Activated CD8-positive, alpha-beta memory T cell treated with anti-CD3 and anti-CD28 coated beads, Interleukin-2, amount 10 ng/mL, durations not matched to agents 7 days and 5 days (primary cell): ENCODE measurements at regions not wholly inside any gene's neighbourhood (a gene's known extent, or its start where the extent isn't known, plus 50 kb on each side); places are given as distances from the start of the nearest gene placed in this dataset.

ENCODE experiments used
- ATAC-seq: fragments of 150-1000 bp; cut with Tn5 transposase; one replicate; pipeline ENCODE4 v1.10.0; 2021; ENCODE audit warnings: moderate library complexity
- CTCF ChIA-PET: fragments of 350-600 bp; sonication (Branson Sonifier 250); formaldehyde crosslinking; loops from one replicate; lab custom pipeline; 2021; ENCODE audit warnings: antibody characterized with exemption; lab: Charles Lee
- DNase-seq: peaks from one replicate; pipeline ENCODE4 v3.0.0-alpha.2; 2020
- H3K27ac Mint-ChIP-seq: one replicate; pipeline ENCODE4 v1.8.0; 2021; ENCODE audit warnings: mild to moderate bottlenecking, mixed read lengths
- H3K27me3 Mint-ChIP-seq: one replicate; pipeline ENCODE4 v1.8.0; 2021; ENCODE audit warnings: mixed read lengths
- H3K36me3 Mint-ChIP-seq: one replicate; pipeline ENCODE4 v1.8.0; 2021; ENCODE audit warnings: mild to moderate bottlenecking, mixed read lengths
- H3K4me1 Mint-ChIP-seq: one replicate; pipeline ENCODE4 v1.8.0; 2021; ENCODE audit warnings: mixed read lengths
- H3K4me3 Mint-ChIP-seq: one replicate; pipeline ENCODE4 v1.8.0; 2021; ENCODE audit warnings: mild to moderate bottlenecking, moderate library complexity, mixed read lengths
- H3K9me3 Mint-ChIP-seq: one replicate; pipeline ENCODE4 v1.8.0; 2022; ENCODE audit warnings: low read depth, mixed read lengths

DNA sequence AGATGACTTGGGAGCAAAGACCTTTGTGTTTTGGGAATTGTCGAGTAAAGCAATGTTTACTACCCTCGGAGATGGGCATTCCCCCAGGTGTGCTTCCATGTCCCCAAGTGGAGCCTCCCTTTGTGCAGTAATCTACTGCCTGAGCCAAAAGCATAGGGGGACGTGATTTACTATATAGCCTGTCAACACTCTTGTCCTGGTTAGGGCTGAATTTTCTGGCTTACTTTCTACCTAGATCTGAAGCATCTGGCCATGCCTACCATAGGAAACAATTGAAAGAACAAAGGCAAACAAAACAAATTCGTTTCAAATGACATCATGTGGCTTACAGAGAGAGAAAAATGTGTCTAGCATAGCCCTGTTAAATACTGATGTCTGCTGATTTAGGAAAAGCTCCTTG lies 350.6 kb downstream of the SAMD5 start:
- ATAC-seq, result no peak
- Mint-ChIP-seq H3K4me1 (no peaks in the 10 kb centered on the region), H3K27ac (no peak overlapping the region), H3K9me3 (no peaks in the 10 kb centered on the region), H3K27me3 (no peaks in the 10 kb centered on the region), H3K4me3 (no peak overlapping the region), H3K36me3 (no peaks in the 10 kb centered on the region)
- DNase-seq, result no peak
- CTCF ChIA-PET, result no interaction called here

DNA sequence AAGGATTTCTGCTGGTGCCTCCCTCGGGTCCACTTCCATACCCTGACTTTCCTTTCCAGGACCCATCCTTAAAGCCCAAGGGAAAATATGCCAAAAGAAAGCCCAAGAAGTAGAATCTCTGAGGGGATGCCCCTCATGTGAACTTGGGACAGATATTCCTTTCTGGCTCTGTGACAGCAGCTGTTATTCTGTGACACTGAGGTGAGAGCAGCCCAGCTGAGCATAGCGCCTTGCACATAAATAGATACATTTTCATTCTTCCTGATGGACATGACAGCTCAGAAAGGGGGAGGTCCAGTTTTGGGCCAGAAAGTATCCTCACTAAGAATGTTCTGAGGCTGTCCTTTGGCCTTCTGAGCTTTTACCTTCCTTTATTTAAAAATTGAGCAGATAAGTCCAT lies 353.2 kb downstream of the SAMD5 start:
- H3K36me3 Mint-ChIP-seq, result no peaks in the 10 kb centered on the region
- H3K4me1 Mint-ChIP-seq, result no peaks in the 10 kb centered on the region

DNA sequence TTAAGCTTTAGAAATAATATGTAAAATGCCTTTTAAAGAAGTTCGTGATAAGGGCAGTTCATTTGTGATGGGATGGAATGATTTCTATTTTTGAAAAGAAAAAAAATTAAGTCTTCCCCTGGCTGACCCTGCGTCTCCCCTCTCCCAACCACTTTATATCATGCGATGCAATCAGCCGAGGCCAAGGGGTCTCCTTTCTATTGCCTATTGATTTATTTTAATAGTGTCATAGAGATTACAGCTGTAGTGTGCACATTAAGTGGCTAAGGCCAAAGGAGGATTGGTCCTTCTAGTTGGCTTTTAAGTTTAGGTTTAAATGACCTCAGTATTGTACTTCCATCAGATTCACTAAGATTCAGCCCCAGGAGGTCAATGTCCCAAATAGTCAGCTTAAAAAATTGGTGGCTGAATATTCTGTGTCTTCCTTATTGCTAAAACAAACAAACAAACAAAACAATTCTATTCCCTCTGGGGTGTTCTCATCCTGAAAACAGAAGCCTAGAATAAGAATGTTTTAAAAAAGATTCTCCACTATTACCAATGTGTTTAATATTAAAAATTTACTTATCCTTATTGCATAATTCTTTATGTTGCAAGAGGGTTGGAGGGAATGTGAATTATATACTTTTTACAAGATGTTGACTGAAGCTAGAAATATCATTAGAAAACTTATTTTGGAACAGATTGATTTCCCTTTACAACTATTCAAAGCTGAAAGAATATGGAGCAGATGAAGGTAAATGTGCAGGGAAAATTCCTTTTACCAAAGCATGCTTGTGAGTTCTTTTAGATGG lies 359.1 kb downstream of the SAMD5 start:
- ATAC-seq, result no peak
- no peak for DNase-seq
- H3K4me3 Mint-ChIP-seq, result no peak overlapping the region
- CTCF ChIA-PET, result no interaction called here
- H3K27me3 Mint-ChIP-seq, result no peaks in the 10 kb centered on the region
- H3K27ac Mint-ChIP-seq, result no peak overlapping the region
- H3K4me1 Mint-ChIP-seq, result no peaks in the 10 kb centered on the region
- peaks cover 2% of the 10 kb centered on the region for H3K9me3 Mint-ChIP-seq
- H3K36me3 Mint-ChIP-seq, result no peaks in the 10 kb centered on the region

More for the DNA sequence above, 353.2 kb downstream of the SAMD5 start:
- no peak overlapping the region for H3K4me3 Mint-ChIP-seq
- peaks cover 2% of the 10 kb centered on the region for H3K9me3 Mint-ChIP-seq
- H3K27me3 Mint-ChIP-seq, result no peaks in the 10 kb centered on the region
- H3K27ac Mint-ChIP-seq, result no peak overlapping the region
- ATAC-seq, result no peak
- CTCF ChIA-PET, result no interaction called here
- DNase-seq, result no peak

DNA sequence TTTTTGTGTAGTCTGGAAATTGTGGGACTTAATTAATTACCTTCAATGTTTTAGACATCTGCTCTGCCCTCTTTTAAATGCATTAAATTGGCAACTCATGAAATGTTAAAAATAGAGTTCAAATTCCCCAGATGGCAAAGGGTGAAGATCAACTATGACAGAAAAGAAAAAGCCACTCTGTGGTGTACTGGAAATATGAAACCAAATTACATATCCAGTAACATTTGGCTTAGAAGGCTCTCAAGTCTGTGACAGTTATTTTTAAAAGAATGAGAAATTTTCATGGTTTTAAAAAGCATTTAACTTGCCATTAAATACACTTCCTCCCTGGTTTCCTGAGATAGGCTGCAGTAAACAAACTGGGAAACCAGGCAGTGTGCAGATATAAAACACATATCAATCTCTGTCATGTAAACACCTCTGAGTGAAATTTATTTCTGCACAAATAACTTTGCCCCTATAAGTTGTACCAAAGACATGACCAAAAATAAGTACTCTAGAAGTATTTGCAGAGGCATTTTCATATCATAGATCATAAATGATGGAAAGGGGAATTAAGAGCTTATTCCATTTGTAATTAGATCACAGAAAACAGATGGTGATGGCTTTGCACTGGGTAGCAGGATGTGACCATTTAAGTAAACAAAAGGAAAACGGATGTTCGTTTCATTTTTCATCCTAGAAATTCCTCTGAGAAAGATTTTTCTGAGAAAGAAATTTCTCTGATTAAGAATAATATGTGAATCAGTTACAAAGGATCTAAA lies 360.1 kb downstream of the SAMD5 start:
- Mint-ChIP-seq H3K4me1 (no peaks in the 10 kb centered on the region), H3K27ac (no peak overlapping the region)
- CTCF ChIA-PET, result no interaction called here

DNA sequence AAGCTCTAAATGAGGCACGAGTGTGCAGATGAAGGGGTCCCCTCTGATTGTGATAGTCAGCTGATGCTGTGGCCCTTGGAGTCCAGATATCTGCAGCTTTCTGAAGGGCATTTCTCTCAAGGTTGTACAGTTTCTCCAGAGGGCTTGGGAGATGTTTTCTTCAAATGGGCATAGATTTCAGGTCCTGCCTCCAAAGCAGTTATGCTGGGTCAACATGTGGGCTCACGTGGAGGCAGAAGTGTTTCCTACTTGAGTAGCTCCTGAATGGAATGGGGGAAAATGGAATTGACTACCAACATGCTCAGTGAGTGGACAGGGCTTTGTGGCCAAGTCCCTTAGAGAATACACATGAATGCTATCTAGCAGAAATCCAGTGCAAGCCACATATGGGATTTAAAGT lies 360.7 kb downstream of the SAMD5 start:
- ATAC-seq, result no peak
- no peaks in the 10 kb centered on the region for H3K4me1 Mint-ChIP-seq
- H3K27ac Mint-ChIP-seq, result no peak overlapping the region
- CTCF ChIA-PET, result no interaction called here
- no peak overlapping the region for H3K4me3 Mint-ChIP-seq
- H3K27me3 Mint-ChIP-seq, result no peaks in the 10 kb centered on the region
- no peaks in the 10 kb centered on the region for H3K36me3 Mint-ChIP-seq
- peaks cover 2% of the 10 kb centered on the region for H3K9me3 Mint-ChIP-seq
- DNase-seq, result no peak

More for the DNA sequence above, 360.1 kb downstream of the SAMD5 start:
- no peaks in the 10 kb centered on the region for H3K36me3 Mint-ChIP-seq
- no peak for DNase-seq
- no peak overlapping the region for H3K4me3 Mint-ChIP-seq
- peaks cover 2% of the 10 kb centered on the region for H3K9me3 Mint-ChIP-seq
- no peak for ATAC-seq
- H3K27me3 Mint-ChIP-seq, result no peaks in the 10 kb centered on the region

DNA sequence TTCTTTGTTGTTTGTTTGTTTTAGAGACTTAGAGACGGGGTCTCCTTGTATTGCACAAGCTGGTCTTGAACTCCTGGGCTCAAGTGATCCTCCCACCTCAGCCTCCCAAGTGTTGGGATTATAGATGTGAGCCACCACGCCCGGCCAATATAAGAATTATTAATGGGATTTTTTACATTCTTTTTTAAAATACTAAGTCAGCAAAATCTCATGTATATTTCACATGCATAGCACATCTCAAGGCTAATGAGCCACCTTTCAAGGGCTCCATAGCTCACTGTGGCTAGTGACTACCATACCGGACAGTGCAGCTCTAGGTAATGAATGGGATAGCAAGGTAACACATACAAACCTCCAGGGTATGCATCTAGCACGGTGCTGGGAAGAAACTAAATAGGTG lies 361.4 kb downstream of the SAMD5 start:
- CTCF ChIA-PET, result no interaction called here
- H3K27ac Mint-ChIP-seq, result no peak overlapping the region
- no peak overlapping the region for H3K4me3 Mint-ChIP-seq
- H3K27me3 Mint-ChIP-seq, result no peaks in the 10 kb centered on the region
- no peaks in the 10 kb centered on the region for H3K36me3 Mint-ChIP-seq
- H3K4me1 Mint-ChIP-seq, result no peaks in the 10 kb centered on the region
- DNase-seq (no peak), ATAC-seq (no peak)
- H3K9me3 Mint-ChIP-seq, result no peaks in the 10 kb centered on the region

DNA sequence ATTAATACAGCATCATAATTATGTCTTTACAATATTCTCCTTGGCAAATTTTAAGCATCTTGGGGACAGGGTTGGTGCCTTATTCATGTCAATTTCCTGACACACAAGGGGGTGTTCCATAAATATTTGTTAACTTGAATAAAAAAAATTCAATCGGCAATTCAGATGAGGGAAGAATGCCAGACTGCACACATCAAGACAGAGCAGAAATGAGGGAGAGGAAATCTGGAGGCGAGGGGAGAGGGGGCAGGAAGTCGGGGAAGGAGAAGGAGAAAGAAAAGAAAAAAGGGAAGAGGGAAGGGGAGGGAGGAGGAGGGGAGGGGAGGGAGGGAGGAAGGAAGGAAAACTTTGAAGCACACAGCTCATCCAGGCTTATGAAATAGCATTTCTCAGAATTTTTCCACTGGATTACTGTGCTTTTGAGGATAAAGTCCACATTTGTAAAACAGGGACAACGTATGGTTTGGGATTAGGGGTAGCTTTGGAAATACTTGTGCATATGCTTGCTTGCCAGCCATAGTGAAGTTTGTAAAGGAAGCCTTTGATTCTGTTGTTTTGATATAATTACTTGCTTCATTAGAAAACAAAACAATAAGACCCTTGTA lies 362.1 kb downstream of the SAMD5 start:
- CTCF ChIA-PET, result no interaction called here
- Mint-ChIP-seq H3K36me3 (no peaks in the 10 kb centered on the region), H3K4me3 (no peak overlapping the region), H3K9me3 (no peaks in the 10 kb centered on the region), H3K27ac (no peak overlapping the region), H3K27me3 (no peaks in the 10 kb centered on the region), H3K4me1 (no peaks in the 10 kb centered on the region)
- no peak for DNase-seq
- no peak for ATAC-seq

DNA sequence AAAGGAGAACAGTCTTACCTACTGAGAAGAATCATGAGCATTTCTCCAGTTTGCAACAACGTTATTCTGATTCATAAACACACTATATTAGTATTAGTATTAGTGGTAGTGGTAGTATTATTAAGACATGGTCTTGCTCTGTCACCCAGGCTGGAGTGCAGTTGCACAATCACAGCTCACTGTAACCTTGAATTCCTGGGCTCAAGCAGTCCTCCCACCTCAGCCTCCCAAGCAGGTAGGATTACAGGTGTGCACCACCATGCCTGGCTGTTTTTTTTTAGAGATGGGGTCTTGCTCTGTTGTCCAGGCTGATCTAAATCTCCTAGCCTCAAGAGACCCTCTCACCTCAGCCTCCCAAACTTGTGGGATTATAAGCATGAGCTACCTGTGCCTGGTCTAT lies 363.5 kb downstream of the SAMD5 start:
- no peaks in the 10 kb centered on the region for H3K4me1 Mint-ChIP-seq
- ATAC-seq (no peak), DNase-seq (no peak)
- no peaks in the 10 kb centered on the region for H3K9me3 Mint-ChIP-seq
- no peak overlapping the region for H3K27ac Mint-ChIP-seq
- H3K36me3 Mint-ChIP-seq, result no peaks in the 10 kb centered on the region
- no peak overlapping the region for H3K4me3 Mint-ChIP-seq
- CTCF ChIA-PET, result no interaction called here
- H3K27me3 Mint-ChIP-seq, result no peaks in the 10 kb centered on the region

DNA sequence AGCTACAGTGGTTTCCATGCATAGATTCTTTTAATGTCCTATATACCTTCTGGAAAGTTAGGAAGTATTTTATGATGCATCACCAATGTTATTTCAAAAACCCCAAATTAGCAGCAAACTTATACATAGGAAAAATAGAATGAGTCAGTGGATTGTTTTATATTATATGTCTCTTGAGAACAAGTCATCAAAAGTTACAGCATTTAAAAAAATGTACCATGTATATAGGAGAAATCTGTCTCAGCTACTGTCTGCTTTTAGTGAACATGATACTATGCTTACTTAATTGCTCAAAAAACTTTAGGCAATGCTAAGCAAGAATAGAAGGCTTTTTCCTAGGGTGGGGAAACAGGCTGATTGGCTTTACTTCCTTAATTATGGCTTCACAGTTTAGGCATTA lies 365.3 kb downstream of the SAMD5 start:
- CTCF ChIA-PET, result no interaction called here
- Mint-ChIP-seq H3K4me1 (no peaks in the 10 kb centered on the region), H3K36me3 (no peaks in the 10 kb centered on the region), H3K4me3 (no peak overlapping the region), H3K9me3 (no peaks in the 10 kb centered on the region), H3K27me3 (no peaks in the 10 kb centered on the region), H3K27ac (no peak overlapping the region)
- ATAC-seq, result no peak
- DNase-seq, result no peak

DNA sequence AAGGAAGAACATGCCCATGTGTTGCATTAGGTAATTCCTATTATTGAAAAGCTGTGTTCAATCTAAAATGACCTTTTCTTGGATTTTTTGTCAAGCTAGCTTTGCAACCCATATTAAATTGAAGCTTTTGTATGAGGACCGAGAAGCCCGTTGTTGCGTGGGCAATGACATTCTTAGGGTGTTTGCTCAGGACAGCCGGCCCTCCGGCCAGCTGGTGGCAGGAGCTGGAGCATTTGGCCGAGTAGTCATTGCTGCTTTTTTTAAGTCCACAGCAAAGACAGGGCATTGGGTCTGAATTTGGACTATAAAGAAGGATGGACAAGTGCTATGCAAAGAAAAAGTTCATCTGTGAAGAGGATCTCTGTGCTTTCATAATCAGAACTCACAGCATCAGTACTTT lies 365.8 kb downstream of the SAMD5 start:
- ATAC-seq, result no peak
- Mint-ChIP-seq H3K4me3 (no peak overlapping the region), H3K9me3 (no peaks in the 10 kb centered on the region), H3K36me3 (no peaks in the 10 kb centered on the region), H3K27me3 (no peaks in the 10 kb centered on the region), H3K4me1 (no peaks in the 10 kb centered on the region), H3K27ac (no peak overlapping the region)
- CTCF ChIA-PET, result no interaction called here
- no peak for DNase-seq

DNA sequence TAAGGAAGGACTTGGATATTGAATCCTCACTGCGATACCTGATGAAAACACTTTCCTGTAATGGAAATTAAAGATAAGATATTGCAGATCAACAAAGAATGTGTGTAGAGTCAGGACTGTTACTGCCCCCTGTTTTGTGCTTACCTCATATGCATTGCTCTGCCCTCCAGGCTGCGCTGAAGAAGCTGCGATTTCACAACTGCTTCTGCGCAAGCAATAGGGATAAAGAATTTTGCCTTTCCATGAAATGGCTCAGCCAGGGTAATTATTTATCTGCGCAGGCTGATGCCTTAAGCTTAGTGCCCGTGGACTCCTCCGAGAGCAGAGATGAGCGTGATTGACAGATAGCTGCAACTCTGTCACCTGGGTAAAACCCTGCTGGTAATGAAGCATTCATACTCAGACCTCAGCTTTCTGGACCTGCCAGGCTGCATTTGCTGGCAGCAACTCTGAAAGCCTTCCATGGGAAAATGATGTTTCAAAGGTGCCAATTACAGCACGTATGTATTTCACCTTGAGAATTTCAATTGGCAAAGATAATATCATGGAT lies 370.6 kb downstream of the SAMD5 start:
- Mint-ChIP-seq H3K27me3 (no peaks in the 10 kb centered on the region), H3K9me3 (peaks cover 3% of the 10 kb centered on the region), H3K4me1 (no peaks in the 10 kb centered on the region), H3K4me3 (no peak overlapping the region), H3K36me3 (no peaks in the 10 kb centered on the region), H3K27ac (no peak overlapping the region)
- ATAC-seq (no peak), DNase-seq (no peak)
- CTCF ChIA-PET, result no interaction called here

DNA sequence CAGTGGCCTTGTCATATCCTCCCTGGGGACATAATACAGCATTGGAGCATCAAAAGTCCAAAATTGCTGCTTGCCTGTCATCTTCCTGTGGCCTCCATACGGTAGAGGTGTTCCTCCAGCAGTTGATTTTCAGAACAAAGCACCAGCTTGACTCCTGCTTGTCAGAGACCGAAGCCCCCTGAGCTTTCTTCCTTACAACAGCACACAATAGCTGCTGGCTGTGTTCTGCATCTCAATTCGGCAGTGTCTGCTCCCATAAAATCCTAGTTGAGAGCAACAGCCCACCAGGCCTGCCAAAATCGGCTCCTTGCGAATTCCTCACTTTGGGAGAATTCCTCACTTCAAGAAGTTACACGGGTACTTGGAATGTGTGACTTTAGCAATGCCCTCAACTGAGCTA lies 372.9 kb downstream of the SAMD5 start:
- no peak for ATAC-seq
- Mint-ChIP-seq H3K9me3 (peaks cover 3% of the 10 kb centered on the region), H3K4me3 (no peak overlapping the region), H3K27ac (no peak overlapping the region), H3K4me1 (no peaks in the 10 kb centered on the region), H3K27me3 (no peaks in the 10 kb centered on the region), H3K36me3 (no peaks in the 10 kb centered on the region)
- CTCF ChIA-PET, result no interaction called here
- no peak for DNase-seq

DNA sequence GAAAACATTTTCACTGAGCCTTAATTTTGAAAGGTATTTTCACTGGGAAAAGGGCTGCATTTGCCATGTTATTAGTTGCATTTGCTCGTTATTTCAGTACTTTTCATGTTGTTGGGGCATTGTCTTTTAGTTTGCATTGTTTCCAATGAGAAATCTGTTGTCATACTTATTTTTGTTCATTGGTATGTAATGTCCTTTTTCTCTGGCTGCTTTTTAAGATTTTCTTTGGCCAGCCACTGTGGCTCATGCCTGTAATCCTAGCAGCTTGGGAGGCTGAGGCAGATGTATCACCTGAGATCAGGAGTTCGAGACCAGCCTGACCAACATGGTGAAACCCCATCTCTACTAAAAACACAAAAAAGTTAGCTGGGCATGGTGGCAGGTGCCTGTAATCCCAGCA lies 379.9 kb downstream of the SAMD5 start:
- H3K27me3 Mint-ChIP-seq, result no peaks in the 10 kb centered on the region
- CTCF ChIA-PET, result no interaction called here

DNA sequence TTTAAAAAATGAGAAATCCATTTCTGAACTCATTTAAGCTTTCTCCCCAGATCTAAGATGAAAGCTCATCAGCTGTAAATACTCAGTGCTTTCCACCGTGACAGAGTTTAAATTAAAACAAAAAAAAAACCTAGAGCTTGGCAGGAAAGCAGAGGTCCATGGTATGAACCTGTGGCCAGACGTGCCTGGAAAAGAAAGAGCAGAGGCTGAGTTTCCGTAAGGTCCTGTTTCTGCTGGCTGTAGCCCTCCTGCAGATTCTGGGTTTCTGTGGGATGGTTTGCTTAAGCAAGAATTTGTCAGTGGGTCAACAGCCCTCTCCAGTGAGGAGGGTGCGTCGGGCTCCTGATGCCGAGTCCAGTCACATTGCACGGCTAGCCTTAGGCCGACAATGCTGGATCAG lies 383.2 kb downstream of the SAMD5 start:
- CTCF ChIA-PET, result no interaction called here
- Mint-ChIP-seq H3K27me3 (no peaks in the 10 kb centered on the region), H3K36me3 (no peaks in the 10 kb centered on the region), H3K4me1 (no peaks in the 10 kb centered on the region), H3K4me3 (no peak overlapping the region), H3K27ac (no peak overlapping the region), H3K9me3 (peaks cover 5% of the 10 kb centered on the region)
- DNase-seq (no peak), ATAC-seq (no peak)

More for the DNA sequence above, 379.9 kb downstream of the SAMD5 start:
- Mint-ChIP-seq H3K27ac (no peak overlapping the region), H3K36me3 (no peaks in the 10 kb centered on the region), H3K4me1 (no peaks in the 10 kb centered on the region), H3K9me3 (peaks cover 5% of the 10 kb centered on the region), H3K4me3 (no peak overlapping the region)
- ATAC-seq (no peak), DNase-seq (no peak)
